Activated CD8-positive, alpha-beta memory T cell treated with anti-CD3 and anti-CD28 coated beads for 1 hour (primary cell): ENCODE measurements at regions not wholly inside any gene's neighbourhood (a gene's known extent, or its start where the extent isn't known, plus 50 kb on each side); places are given as distances from the start of the nearest gene placed in this dataset.

Experiments
- DNase-seq, 2 donors: peaks; one replicate each; pipeline ENCODE4 v3.0.0-alpha.2; 2020; ENCODE audit warnings: low read depth in 1 of 2; ENCODE audit errors: extremely low read depth in 1 of 2

DNA sequence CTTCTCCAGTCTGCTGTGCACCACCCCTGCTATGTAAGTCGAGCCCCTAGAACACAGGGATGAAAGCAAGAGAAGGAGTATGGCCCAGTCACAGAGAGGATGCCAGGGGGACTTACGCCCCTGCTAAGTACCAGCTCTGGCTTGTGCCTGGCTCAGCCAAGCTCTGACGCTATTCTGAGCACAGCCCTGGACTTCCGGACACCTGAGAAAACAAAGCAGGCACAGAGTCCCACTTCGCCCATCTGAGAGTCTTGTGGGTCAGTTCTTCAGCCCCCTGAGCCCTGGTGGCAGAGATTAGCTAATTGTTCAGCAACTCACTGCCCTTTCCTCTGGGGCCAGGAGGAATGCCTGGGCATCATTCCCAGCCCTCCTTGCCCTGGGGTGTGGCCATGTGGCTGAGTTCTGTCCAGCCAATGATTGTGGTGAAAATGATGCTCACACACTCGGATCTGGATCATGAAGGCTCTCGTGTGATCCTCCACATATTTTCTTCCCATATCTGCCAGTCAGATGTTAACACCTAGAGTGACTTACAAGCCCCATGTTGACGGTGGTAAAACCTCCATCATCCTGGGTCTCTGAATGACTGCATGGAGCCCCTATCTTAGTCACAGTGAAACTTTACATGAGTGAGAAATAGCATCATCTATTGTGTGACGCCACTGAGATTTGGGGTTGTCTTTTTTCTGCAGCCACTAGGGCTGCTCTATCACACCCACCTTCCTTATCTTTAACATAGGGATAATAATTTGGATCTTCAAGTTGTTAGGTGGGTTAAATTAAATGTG, 105.7 kb downstream of the TPRA1 start:
- no peak for DNase-seq

DNA sequence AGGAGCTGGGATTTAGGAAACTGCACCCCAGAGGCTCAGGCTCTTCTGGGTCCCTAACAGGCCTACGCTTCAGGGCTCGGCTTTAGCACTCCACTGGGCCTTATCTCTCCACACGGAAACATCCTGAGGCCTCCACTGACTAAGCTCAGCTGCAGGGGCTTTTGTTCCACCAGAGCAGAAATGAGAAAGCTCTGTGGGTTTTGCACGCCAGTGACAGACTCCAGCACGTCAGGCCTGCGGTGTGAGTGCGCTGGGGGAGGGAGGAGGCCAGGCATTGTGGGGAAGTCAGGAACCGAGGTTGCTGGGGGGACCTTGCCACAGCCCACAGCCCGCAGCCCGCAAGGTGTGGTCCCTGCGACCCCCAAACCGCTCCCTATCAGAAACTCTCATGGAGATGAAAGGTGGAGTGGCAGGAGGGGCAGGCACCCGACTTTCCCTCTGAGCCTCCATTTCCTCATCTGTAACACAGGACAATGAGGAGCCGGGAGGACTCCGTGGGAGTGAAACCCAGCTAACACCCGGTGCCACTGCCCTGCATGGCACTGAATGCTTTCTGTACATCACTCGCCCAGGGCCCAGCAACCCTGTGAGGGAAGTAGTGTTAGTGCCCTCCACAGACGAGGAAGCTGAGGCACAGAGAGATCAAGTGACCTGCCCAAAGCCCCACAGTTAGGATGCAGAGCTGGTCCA, 106.5 kb downstream of the TPRA1 start:
- DNase-seq, result no peak

DNA sequence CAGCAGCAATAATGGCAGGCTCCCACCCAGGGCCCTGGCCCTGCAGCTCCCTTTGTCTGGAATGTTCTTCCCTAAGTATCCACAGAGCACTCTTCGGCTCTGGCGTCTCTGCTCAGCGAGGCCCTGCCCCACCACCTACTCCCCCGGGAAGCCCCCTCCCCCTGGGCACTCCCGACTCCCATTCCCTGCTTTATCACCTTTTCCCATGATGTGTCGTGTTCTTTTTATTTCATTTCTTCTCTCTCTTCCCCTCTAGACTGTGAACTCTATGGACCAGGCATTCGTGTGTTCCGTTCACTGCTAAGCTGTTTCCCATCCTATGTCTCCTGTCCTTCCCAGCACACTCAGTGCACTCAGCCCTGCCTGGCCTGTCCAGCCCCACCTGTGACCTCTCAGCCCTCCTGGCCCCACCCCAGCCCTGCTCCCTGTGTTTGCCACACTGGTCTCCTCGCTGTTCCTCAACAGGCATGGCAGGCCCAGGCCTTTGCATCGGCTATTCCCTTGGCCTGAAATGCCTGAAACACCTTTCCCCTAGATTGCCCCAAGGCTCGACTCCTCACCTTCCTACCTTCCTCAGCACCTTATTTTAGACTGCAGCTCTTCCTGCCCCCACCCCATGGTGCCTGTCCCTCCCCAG, 107.4 kb downstream of the TPRA1 start:
- no peak for DNase-seq

DNA sequence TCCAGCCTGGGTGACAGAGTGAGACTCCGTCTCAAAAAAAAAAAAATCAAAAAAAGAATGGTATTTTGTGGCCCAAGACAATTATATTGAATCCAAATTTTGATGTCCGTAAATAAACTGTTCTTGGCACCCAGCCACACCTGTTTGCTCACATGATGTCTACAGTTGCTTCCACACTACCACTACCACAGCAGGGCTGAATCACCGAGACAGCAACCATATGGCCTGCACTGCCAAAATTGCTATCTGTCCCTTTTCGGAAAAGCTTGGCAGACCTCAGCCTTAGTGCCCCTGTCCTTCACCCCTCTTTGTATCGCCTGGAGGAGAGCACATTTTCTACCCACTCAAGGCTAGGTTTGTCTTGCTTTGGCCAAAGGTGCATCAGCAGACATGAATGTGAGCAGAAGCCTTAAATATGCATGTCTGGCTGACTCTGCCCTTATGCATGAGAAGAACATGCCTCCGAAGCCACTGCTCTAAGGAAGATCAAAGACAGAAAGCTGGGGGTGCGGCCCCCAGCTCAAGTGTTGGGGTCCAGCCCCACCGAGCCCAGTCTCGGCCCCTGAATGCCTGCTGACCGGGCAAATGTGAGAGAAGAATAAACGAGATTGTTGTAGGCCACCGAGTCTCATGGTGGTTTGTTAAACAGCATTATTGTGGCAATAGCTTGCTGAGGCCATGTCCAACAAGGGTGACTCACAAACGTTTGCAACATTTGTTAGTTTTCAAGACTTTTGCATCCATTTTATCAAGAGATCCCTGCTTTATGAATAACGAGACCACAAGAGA, 108.1 kb downstream of the TPRA1 start:
- DNase-seq, result no peak

DNA sequence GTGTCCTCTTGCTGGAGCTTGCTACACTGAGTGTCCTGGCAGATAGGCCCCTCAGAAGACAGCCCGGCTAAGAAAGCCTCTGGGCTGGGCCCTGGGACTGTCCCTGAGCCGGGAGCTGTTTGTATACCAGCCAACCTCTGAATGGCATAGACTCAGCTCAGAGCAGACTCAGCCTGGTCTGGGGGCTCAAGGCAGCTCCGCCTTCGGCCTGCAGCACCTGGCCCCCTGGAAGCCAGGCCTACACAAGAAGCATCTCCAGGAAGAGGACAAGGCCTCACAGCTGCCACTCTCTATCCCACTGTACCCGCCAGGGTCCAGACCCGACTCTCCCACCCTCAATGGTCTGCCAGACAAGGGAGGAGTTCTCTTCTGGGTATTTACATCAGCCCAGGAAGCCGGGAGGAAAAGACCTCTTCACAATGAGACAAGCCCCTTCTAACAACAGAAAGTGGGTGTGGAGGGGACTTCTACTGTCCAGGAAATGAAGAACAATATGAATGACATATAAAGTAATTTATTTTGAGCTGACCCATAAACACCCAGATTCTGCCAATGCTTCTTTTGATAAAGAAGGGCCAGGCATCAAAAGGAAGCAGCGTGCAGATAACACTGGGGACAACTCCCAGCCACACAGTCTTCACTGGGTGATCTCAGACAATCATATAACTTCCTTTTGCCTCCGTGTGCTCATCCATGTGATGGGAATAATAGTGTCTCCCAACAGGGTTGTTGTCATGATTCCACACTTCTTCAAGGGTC, 110.2 kb downstream of the TPRA1 start:
- DNase-seq, result no peak

DNA sequence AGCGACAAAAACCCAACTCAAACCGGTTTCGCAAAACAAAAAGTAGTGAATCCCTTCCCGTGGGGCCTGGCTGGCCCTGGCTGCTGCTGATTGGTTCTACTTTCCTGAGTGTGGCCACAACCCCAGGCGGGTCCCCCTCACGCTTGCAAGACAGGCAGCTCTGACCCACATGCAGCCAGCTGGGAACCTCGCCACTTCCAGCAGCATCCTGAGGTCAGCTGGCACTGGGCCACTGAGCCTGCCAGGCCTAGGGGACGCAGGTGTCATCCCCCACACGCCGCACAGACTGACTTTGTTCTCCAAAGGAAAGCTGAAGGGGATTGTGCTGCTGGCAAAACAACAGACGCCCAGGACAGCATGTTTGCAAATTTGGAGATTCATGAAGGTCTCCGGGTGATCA, 111.1 kb downstream of the TPRA1 start:
- DNase-seq, result no peak

DNA sequence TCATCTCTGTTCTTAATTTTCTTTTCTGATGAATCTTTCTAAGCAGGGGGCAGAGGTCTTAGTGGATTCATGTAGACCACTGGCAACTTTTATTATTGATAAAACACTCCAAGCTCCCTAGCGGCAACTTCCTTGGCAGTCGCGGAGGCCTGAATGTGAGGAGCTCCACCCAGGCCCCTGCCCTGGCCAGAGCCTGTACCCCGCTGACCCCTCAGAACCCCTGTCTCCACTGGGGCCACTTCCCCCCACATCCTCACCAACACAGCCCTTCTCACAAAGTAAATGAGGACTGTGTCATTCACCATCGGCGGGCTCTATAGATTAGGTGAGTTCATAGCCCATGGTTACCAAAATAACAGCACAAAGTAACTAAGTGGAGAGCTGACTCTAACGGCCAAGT, 111.6 kb downstream of the TPRA1 start:
- no peak for DNase-seq

DNA sequence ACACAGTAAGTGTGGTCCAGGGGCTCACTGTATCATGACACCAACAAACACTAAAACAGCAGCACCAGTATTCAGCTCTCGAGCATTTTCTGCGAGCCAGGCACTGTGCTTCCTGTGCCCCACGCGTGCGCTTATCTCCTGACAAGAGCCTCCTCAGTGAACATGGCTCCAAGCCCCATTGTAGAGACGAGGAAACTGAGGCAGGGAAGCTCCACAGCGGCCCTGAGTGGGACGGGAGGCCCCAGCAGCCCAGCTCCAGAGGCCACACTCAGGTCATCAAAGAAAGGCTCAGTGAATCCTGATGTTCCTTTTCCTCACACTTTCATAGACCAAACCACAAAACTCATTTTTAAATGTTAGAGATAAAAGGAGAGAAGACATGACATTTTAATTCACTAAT, 113.1 kb downstream of the TPRA1 start:
- DNase-seq, result no peak

DNA sequence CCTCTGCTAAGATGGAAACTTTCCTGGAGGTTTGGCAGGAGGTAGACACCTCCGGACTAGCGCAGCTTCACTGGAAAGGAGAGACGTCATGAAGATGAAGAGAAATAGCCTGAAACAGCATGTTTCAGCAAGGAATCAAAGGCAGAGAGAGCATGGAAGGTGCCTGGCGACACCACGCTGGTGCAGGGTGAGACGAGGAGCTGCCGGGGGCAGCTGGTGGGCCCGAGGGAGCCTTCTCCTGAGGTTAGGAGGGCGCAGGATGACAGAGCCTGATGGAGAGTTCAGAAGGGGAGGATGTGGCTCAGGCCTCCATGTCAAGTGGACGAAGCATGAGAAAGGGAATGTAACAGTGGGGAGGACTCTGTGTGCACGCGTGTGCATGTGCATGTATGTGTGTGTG, 113.6 kb downstream of the TPRA1 start:
- no peak for DNase-seq

DNA sequence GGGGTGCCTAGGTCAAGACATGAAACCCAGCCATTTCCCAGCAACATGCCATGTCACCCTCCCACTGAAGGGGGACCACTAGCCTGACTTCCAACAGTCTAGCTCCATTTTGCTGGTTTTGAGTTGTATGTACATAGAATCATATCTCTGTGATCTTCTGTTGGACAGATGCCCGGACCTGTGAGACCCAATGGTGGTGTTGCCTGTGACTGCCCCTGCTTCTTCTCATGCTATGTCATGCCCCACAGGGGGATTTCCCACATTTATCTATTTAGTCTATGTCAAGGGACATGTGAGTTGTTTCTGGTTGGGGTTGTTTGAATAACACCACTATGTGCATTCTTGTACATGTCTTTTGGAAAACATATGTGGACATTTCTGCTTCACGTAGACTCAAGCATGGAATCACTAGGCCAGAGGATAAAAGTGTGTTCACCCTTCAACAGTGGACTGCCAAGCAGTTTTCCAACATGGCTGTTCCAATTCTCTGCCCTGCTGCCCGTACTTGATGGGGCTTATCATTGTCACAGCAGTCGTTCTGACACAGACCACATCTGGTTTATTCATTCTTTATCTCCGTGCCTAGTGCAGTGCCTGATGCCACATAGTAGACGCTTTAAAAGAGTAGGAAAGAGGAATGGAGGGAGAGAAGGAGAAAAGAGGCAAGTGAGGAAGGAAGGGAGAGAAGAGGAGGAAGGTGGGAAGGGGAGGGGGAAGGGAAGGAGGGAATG, 114.4 kb downstream of the TPRA1 start:
- no peak for DNase-seq

DNA sequence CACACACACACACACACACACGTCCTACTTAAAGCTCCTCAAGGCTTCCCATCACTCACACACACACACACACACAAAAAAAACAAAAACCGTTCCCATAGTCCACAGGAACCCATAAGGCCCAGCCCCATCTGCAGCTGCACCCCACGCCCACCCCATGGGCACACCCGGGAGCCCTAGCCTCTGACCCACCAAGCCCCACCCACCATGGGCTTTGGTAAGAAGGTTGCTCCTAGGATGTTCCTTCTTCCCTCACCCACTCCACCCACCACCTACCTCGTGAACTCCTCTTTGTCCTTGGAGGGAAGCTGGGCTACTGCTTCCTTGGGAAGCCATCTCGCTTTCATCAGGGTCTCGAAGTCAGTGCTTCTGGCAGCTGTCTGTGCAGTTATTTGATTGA, 115.1 kb downstream of the TPRA1 start:
- DNase-seq, result no peak

DNA sequence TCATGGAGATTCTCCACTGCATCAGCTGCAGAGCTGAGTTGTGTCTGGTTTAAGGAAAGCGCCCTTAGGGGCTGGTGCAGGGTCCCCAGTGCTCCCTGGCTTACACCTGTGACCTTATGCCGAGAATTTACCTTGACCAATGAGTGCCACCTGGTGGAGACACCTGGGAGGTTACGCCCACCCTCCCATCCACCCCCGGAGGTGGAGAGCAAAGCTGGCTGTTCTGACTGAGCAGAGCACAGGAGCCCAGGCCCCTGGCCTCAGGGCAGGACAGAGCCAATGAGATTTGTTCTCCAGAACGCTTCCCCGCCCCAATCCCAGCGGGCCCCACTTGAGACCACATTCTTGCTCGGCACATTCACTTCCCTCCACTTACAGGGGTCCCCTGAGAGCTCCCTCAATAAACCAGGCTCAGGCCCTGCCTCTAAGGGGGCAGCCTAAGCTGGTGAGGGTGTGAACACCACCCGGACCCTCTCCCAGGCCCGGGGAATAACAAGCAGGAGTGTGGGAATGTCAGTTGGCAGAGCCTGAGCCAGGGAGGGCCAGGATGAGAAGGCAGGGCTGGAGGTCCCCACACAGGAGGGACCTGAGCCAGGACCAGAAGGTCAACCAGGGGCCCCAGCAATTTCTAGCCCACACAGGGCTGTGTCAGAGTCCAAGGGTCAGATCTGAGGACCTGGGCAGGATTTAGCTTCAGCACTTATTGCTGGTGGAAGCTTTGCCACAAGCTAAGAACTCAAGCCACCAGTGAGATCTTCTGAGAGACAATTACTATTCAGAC, 117.1 kb downstream of the TPRA1 start:
- DNase-seq, result no peak

DNA sequence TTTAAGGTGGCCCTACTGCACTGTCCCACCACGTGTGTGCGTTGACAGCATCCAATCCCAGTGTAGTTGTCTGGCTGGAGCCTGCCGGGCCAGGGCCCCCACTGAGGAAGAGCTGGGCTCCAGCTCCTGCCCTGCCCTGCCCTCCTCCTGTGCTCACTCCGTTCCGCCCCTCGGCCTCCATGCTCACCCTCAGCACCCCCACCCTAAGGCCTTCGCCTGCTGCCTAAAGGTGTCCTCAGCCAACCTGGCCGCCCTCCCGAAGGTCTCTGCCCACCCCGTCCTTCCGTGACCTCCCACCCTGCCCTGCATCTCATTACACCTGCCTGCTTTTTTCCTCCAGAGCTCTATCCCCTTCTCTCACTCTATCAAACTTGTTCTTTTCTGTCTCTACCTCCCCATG, 118.0 kb downstream of the TPRA1 start:
- DNase-seq, result no peak

DNA sequence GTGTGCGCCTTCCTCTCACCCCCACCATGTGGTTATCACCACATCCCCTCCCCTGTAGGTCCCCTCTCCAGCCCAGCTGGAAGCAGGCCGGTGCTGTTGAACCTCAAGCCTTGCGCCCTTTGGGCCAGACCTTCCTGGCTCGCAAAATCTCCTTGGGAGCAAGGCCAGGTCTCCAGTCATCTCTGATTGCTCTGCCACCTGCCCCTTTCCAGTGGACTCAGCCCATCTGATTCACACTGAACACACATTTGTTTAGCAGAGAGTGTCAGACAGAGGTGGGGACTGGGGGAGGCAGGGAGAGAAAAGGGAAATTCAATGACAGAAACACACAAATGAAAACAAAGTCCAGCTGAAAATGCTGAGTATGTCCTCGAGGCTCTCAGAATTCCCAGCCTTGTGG, 119.4 kb downstream of the TPRA1 start:
- no peak for DNase-seq

DNA sequence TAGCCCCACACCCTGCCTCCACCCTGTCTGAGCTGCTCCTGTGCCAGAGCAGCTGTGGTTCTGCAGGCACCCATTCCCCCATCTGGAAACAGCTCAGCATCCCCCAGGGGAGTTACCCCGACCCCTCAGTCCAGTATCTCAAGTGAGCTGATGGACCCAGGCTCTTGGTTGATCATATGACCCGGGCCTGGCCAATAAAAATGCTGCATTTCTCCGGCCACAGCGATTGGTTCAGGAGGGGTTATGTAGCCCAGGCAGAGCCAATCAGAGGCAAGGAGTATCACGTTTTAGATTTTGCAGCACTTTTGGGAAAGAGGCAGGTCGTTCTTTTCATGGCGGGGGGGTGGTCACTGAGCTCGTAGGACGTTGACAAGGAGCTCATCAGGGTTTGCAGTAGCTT, 120.8 kb downstream of the TPRA1 start:
- DNase-seq, result no peak

DNA sequence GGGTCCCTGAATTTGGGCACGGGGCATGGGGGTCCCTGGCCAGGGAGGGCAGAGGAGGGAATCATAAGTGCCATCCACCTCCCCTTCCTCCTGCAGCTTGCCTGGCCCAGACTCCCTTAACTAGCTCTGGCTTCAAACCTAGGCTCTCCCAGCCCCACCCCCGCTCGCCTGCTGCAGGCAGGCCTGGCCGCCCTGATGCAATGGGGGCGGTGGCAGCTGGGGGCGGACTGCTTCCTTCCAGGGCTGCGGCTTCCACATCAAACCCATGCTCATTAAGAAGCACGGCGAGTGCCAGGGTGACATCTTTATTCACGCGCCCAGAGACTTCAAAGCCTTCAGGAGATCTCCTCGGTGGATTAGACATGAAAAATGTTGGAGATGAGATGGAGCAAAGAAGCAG, 123.1 kb downstream of the TPRA1 start:
- DNase-seq, result no peak

DNA sequence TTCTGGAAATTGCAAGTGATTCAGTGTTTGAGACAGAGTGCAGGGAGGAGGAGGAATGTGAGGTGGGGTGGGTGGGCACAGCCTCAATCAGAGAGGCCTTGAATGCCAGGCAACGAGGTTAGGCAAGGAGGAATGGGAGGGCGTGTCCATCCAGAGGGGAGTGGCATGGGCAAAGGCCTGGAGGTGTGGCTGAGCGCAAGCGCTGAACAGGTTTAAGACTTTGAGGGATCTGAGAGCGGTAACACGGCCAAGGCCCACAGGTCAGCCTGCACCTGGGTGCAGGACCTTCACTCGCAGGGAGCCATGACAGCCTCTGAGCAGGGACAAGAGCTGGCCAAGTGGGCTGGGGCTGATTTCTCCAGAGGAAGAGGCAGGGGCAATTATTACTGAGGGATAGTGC, 125.9 kb downstream of the TPRA1 start:
- no peak for DNase-seq

DNA sequence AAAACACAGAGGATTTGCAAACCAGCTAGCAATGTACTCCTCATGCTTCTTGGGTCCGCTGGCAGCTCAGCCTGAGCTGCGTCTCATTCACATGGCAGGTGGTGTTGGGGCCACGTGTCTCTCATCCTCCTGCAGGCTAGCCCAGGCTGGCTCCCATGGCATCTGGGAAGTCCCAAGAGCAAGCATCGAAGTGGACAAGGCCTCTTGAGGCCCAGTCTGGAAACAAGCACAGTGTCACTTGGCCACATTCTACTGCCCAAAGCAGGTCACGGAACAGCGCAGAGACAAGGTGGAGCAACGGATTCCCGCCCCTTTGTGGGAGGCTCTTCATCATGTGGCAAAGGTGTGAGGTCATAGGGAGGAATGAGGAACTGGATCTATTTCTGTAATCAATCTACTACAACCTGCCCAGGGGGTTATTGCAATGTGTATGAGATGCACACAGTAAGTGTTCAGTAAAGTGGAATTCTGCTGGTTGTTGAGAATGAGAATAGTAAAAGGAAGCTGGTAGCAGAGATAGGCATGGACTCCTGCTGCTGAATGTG, 128.3 kb downstream of the TPRA1 start:
- DNase-seq, result no peak
